ENCODE measurements at regions not wholly inside any gene's neighbourhood (a gene's known extent, or its start where the extent isn't known, plus 50 kb on each side); places are given as distances from the start of the nearest gene placed in this dataset.
"Not testable (repeated sequence)": the region's sequence is repeated elsewhere in the genome, so short reads cannot be mapped to it uniquely, and the experiment has no call there.

DNA sequence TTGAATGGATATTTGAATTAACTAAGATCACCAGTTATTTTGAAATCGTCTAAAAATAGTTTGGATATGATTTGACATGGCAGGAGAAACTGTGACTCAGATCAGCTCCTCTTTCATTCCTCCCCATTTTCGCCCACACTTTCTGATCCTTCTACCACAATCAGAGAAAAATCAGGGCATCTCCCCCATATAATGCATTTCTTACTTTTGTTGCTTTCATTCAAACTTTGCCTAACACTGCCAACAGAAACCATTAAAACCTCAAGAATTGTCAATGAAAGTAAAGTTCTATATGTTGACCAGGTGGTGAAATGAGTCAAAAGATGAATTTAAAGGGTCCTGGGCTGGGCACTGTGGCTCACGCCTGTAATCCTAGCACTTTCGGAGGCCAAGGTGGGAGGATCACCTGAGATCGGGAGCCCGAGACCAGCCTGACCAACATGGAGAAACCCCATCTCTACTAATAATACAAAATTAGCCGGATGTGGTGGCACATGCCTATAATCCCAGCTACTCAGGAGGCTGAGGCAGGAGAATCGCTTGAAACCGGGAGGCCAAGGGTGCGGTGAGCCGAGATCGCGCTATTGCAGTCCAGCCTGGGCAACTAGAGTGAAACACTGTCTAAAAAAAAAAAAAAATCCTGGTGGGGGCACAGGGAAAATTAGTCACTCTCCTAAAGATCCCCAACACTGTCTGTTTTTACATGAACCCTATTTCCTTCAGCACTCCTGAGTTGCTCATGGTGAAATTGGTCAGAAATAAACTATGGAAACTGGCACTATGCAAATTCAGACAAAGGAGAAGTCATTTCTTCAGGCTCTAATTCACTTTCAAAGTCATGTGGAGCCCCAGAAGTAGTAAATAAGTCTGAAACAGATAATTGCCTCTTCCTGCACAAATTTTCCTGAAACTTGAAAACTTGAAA lies 122.8 kb upstream of the NOCT start:
- no peak for DNase-seq (ENCODE audit: low spot score)

DNA sequence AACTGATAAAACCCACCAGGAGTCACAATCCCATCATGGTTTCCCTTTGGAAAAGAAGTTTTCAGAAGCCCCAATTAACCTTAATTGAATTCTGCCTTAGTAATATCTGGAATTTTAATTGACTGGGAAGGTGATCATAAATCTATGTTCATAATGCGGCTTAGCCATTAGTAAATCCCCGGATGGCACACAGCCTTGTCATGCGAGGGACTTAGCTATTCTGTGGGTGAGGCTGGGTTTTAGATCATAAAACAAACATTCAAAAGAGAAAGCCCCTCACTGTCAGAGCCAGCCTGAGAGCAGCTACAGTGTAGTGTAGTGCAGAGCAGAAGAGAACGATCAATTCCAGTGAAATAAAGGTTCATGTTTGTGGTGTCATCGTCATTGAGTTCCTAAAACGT lies 124.0 kb upstream of the NOCT start:
- DNase-seq (ENCODE audit: low spot score), result peak; percentile 13

DNA sequence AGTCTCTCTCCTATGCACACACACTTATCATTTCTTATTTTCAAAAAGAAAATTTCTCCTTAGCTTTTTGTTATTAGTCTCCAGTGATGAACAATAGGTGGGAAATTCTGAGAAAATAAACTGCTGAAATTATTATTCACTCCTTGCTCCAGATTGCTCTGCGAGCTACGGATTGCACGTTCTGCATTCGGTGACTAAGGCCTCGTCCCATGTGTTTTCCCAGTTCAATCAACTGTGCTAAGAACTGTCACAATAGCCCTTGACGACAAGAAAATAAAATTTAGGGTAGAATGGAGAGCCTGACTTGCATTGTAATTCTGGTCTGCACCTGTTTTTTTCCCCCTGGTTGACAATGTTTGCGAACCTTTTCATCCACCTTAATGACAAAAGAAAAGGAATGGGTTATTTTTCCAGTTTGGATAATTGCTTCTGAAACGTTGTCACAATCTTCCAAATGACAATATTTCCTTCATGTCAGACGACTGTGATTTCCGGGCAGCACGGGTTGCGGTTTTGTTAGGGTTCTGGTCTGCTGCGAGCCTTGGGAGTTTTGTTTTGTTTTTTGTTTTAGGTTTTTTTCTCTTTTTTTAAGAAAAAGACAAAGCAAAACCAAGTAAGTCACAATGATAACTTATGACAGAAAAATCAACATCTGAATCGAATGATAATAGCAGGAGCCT lies 124.5 kb upstream of the NOCT start:
- no peak for DNase-seq (ENCODE audit: low spot score)

DNA sequence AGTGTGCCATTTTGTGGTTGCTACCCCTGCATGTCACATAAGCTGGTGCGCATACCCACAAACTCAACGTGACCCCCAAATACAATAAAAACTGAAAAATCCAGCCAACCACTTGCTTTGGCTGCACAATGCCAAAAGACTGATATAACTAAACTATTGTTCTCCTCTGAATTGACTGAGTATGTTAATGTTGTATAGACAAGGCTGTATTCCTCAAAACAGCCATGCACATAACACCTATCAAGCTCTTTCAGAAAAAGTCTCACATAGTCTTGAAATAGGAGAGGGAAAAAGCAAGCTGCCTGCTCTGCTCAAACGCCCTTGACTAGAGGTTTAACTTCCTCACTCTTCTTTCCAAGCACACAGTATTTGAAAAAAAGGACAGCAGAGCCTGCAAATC lies 126.4 kb upstream of the NOCT start:
- no peak for DNase-seq (ENCODE audit: low spot score)

DNA sequence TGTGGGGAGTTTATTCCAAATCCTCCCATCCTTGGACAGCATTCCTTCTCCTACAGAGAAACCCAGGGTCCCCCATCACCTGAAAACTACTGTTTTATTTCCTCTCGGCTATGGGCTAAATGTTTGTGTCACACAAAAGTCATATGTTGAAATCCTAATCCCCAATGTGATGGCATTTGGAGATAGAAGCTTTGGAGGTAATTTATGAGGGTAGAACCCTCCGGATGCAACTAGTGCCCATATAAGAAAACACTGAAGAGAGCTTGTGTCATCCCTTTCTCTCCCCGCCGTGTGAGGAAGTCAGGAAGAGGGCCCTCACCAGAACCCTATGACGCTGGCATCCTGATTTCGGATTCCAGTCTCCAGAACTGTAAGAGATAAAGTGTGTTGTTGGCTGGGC lies 127.8 kb upstream of the NOCT start:
- no peak for DNase-seq (ENCODE audit: low spot score)

DNA sequence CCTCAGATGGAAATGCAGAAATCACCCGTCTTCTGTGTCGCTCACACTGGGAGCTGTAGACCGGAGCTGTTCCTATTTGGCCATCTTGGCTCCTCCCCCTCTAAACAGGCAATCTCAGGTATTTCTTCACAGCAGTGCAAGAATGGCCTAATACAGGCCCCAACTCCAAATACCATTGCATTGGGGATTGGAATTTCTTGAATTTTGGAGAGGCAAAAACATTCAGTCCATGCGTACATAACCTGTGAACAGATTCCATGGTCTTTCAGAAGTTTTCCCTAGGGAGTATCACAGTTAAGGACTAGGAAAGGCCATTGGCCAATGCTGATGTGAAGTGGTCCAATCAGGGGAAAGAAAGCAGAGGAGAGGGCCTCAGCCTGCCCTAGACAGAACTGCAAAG lies 128.2 kb upstream of the NOCT start:
- DNase-seq (ENCODE audit: low spot score), result no peak

DNA sequence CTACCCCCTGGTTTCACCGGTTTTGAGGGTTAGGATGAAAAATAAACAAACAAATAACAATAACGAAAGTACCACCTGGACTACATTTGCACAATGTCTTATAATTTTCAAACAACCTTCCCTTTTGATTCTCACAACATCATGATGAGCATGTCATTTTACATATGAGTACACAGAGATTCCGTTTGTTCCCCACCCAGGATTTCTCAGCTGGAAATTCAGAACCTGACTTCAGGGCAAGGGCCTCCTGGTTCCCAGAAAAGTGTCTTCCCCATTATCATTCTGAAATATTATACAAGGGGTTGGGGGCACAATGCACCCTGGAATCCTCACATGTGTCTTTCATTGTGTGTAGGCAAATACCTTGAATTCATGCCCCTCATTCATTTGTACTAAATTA lies 135.8 kb upstream of the NOCT start:
- DNase-seq (ENCODE audit: low spot score), result no peak

DNA sequence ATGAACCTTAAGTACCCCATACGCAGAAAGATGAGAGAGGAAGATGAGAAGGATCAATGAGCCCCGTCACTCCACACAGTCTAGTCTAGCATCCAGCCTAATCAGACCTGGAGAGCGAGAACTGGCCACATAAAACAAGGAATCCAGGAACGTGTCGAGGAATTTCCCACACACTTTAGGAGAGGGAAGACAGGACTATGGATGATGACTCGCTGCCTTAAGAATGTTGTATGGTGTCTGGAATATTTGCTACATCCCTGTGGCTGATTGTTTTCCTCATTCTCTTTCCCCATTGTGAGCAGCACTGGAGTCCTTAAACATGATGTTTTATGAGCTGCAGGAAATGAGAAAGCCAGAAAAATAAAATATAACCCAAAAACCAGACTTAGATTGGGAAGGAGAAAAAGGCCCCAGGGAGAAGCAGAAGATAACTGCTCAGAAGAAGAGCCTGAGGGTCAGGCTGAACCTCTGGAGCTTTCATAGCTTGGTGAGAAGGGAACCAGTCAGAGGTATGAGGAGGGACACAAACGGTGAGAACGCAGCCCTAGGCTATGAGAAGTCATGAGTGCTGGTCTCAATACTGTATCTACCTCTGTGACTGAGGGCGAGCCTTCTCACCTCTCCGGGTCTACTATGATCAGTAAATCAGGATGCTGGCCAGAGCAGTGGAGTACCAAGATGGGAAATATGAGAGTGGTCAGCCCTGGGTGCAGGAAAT lies 139.5 kb upstream of the NOCT start:
- peak; percentile 7 for DNase-seq (ENCODE audit: low spot score)

DNA sequence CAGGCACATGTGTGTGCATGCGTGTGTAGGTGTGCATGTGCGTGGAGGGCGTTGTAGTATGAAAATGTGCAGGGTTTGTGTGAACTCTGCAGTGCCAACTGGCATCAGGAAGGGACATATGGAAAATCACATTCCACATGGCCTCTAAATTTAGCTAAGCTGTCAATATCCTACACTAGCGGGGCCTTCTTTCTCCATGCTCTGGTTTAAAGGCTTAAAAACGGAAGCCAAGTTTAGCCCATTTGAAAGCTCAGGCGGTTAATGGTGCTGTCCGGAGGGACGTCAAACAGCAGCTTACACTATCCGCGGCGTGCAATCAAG lies 144.1 kb upstream of the NOCT start:
- no peak for DNase-seq (ENCODE audit: low spot score)

DNA sequence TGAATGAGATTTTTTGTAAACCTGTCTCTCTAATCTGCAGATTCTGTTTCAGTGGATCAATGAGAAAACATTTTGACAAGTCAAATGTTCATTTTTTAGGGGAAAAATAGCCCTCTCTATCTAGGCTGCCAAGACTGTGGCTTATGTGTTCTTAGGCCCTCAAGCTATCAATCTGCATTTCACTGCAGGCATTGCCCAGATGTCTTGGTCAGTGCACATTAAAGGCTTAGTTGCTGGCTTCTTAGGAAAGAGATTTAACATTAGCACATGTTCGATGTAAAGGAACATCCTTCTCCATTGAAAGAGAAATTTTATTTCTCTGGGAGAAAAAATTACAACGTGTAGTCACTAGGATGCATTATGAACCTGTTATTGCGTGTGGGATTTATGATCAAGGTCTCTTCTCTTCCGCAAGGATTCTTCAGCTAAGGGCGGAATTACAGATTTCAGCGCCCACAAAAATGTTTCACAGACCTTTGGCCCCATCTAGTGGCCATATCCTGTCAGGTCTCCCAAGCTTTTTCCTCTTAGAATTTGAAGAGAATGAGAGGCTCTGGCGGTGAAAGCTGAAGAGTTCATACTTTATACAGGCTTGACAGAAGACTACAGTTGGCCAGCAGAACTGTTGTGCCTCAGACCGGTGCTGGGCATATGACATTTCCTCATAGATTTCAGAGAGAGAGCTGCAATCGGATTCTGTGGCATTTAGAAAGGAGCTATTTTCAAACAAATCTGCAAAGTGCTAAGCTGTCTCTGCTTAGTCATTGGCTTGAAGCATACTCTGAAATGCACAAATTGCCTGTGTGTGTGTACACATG lies 144.6 kb upstream of the NOCT start:
- DNase-seq (ENCODE audit: low spot score), result peak; percentile 73

DNA sequence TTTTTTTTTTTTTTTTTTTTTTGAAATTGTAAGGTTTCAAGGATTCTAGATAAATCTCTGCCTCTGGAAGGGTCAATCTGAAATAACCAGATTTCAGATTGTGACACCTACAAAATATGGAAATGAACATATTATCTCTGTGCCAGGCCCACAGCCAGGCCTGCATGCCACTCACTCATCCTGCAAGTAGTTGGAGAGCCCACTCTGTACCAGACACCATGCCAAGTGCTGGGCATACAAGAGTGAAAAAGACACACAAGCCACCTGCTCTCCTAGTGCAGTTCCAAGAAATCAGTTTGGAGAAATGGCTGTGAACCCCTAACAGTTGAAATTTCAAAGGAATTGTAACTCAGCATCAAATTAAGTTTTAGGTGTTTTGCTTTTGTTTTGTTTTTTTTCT lies 145.9 kb upstream of the NOCT start:
- DNase-seq (ENCODE audit: low spot score), result no peak

DNA sequence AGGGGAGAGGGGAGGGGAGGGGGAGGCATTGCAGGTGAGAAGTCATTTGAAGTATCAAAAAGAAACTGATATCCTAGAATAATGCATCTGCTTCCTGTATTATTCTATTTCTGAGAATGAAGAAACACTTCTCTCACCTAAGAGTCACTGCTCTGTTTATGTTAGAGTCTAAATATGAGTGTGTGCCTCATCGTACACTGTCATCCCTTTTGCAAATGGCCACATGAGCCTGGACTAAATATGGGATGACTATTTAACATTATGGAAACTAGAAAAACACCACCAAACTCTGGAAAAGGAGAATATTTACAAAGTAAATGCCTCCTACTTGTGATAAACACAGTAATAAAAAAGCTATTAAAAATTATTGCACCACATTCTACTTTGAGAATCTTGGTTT lies 146.4 kb upstream of the NOCT start:
- DNase-seq (ENCODE audit: low spot score), result no peak

DNA sequence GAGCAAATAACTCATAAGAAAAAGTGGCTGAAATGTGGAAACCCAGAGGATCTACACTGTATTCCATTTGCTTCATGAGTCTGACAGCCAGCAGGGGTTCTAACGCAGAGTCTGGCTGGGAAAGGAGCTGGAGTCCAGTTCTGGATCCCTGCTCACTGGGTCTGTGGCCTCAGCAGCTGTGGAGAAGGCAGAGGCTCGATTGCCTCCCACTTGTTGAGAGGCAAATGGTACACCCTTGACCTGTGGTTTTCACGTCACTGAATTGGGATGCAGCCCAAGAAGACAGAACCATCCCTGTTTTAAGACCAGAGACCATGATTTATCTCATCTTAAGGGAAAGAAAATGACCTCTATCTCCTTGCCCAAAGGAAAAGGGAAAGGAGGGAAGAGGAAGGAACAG lies 147.0 kb upstream of the NOCT start:
- DNase-seq (ENCODE audit: low spot score), result no peak

DNA sequence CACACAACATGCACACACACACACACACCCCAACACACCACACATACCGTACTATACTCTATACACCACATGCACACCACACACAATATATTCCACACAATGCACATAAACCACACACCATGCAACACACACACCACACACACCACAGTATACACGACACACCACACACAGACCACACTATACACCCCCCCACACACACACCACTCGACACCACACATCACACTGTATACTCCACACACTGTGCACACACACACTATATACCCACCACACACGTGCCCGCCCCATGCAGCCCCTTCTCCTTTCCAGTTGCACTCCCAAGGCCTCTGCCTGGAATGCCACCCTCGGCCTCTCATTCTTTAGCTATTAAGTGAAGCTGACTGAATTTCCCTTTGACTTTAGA lies 148.2 kb upstream of the NOCT start:
- DNase-seq (ENCODE audit: low spot score), result no peak

DNA sequence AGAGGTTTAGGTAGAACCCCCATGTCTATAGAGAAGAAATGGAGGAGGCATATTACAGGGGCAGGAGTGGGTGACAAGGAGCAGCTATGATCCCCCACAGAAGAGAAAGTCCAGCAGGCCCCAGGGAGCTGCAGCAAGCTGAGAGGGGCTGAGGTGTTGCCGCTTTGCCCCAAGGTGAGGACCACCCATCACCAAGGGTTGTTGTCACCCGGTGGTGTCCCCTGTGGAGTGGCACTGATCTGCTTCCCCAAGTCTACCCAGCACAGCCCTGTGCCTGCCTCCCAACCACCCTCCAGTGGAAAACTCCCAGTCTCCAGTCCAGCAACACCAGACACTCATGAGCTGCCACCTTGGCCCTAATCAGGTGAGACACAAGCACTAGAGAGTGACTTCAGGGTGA lies 149.3 kb upstream of the NOCT start:
- no peak for DNase-seq (ENCODE audit: low spot score)

DNA sequence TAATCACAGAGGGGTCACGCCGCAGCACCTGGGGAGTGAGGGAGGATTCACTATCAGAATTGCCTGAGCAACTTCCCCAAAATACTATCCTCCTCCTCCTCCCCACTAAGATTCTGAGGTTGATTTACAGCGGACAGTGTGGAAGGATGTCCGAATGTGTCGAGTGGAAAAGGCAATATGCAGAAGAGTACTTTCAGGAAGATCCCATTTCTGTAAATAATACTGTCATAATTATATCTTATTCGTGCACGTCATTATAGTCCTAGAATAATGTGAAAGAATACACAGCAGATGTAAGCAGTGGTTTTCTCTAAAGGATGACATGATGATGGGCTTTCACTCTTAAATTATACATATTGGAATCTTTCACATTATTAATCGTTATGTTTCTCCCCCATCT lies 149.8 kb upstream of the NOCT start:
- no peak for DNase-seq (ENCODE audit: low spot score)

DNA sequence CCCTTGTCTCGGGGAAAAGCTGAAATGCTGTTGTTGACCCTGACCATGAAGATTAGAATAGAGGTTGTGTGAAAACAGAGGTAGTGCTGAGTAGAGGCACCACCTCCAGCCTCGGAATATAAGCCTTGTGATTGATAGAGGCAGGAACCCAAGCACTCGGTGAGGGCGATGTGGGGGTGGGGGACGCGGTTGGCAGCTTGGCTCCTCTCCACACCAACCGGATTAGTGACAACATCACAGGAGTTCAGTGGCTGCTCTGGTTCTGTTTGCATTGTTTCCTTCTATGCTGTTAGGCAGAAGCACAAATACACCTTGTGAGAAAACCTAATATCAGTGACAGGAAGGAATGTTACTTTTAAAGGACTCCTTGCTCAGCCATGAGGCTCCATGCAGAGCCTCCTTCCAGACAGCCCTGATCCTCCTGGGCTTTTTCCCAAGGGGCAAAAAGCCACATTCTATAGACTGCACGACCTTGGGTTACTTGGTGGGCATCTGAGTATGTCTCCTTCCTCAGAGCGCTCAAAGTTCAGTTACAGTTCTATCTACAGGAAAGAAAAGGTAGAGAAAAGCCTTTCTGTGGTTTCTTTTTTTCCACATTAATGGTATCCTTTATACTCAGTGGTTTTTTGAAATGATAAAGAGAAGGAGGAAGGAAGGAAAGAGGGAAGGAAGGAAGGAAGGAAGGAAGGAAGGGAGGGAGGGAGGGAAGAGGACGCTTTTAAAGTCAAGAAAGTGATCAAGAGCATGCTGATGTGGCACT lies 150.4 kb upstream of the NOCT start:
- no peak for DNase-seq (ENCODE audit: low spot score)

DNA sequence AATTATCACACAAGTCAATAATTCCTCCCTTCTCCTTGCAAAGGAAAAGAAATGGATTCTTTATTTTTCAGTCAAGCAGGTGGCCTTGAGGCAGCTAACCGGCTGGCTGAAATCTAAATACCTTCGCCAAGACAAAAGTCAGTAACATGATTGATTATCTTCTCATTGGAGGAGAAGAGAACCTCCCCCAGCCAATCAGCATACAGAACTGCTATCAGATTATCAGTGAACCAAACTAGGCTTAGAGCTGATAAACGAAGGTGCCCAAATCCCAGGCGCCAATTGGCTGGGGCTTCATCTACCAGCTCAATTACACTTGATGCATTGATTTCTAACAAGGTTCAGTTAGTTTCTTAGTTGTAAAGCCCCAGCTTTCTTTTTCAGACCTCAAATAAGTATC lies 152.4 kb upstream of the NOCT start:
- DNase-seq (ENCODE audit: low spot score), result no peak

DNA sequence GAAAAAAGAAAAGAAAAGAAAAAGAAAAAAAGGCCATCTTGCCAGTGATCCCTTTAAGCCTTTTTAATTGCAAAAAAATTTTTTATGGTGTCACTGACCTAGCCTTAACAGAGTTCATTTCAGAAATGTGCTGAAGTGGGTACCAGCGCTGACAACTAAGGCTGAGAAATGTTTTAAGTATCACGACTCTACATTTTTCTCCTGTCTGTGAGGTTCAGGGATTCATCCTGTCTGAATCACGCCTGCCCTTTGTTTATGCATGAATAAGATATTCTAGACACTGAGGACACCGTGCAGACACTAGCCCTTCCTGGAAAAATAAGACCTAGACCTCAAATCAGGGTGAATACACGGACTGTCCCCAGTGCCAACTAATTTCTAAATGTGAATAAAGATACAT lies 154.4 kb upstream of the NOCT start:
- DNase-seq (ENCODE audit: low spot score), result no peak

DNA sequence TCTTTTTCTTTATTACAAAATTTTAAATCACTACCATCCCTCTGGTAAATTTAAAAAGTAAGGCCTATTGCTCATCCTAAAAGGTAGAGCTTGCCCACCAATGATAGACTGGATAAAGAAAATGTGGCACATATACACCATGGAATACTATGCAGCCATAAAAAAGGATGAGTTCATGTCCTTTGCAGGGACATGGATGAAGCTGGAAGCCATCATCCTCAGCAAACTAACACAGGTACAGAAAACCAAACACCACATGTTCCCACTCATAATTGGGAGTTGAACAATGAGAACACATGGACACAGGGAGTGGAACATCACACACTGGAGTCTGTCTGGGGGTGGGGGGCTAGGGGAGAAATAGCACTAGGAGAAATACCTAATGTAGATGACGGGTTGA lies 155.2 kb upstream of the NOCT start:
- DNase-seq (ENCODE audit: low spot score), result not testable (repeated sequence)

DNA sequence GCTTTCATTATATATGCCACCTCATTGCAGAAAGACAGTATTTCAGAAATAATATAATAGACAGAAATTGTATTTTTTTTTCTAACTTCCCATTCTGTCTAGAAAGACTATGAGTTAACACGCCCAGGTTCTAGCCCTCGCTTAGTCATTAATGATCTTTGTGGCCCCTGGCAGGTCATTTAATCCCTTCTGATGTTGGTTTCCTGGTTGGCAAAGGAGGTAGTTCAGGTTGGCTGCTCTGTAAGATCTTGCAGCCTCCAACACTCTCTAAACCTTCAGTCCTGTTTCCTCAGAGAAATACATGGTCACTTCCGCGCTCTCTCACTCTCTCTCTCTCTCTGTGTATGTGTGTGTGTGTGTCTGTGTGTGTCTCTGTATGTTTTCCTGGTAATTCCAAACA lies 156.3 kb upstream of the NOCT start:
- DNase-seq (ENCODE audit: low spot score), result peak; percentile 10

DNA sequence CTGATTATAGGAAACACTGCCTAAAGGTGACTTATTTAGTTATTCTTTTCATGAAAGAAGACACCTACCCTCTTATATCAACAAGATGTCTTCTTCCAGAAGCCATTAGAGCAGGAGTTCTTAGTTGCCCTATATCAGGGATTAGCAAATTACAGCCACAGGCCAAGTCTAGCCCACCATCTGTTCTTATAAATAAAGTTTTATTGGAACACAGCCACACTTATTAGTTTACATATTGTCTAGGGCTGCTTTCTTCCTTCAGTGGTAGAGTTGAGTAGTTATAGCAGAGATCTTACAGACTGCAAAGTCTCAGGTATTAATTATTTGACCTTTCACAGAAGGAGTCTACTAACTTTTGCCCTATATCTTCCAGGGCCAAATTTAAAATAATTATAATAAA lies 157.2 kb upstream of the NOCT start:
- no peak for DNase-seq (ENCODE audit: low spot score)
